ENCODE measurements at regions not wholly inside any gene's neighbourhood (a gene's known extent, or its start where the extent isn't known, plus 50 kb on each side); places are given as distances from the start of the nearest gene placed in this dataset.

GRCh38 chr2:160735696-160736095 is 242.1 kb upstream of the RBMS1 start:
- H3K36me3 ChIP-seq, result no peaks in the 10 kb centered on the region
- H3K4me3 ChIP-seq, result no peak overlapping the region
- H3K27me3 ChIP-seq, result no peaks in the 10 kb centered on the region
- H3K9me3 ChIP-seq, result no peaks in the 10 kb centered on the region
- intact Hi-C loops (cut with DNase I), result no loop called here
- DNase-seq (ENCODE audit: low spot score in 2 of 2), result no peak
- H3K4me1 ChIP-seq, result no peaks in the 10 kb centered on the region
- TF ChIP-seq CTCF (IDR thresholded peaks at IDR 0.05), result no peak
- no peak overlapping the region for H3K27ac ChIP-seq

- no peak for TF ChIP-seq CTCF (IDR thresholded peaks at IDR 0.05)
- Histone ChIP-seq H3K27me3 (no peaks in the 10 kb centered on the region), H3K9me3 (no peaks in the 10 kb centered on the region), H3K36me3 (no peaks in the 10 kb centered on the region), H3K4me1 (no peaks in the 10 kb centered on the region), H3K4me3 (no peak overlapping the region), H3K27ac (no peak overlapping the region)
- no peak for DNase-seq (ENCODE audit: low spot score in 2 of 2)
- intact Hi-C loops (cut with DNase I), result no loop called here
Observed at GRCh38 chr2:160736148-160737028, 242.8 kb upstream of the RBMS1 start.

- Histone ChIP-seq H3K36me3 (no peaks in the 10 kb centered on the region), H3K27ac (no peak overlapping the region), H3K9me3 (no peaks in the 10 kb centered on the region), H3K4me3 (no peak overlapping the region), H3K4me1 (no peaks in the 10 kb centered on the region), H3K27me3 (no peaks in the 10 kb centered on the region)
- intact Hi-C loops (cut with DNase I), result no loop called here
- DNase-seq (ENCODE audit: low spot score in 2 of 2), result no peak
- TF ChIP-seq CTCF (IDR thresholded peaks at IDR 0.05), result no peak
Observed at GRCh38 chr2:160737247-160737646, 243.6 kb upstream of the RBMS1 start.

- TF ChIP-seq CTCF (IDR thresholded peaks at IDR 0.05), result no peak
- no peaks in the 10 kb centered on the region for H3K9me3 ChIP-seq
- intact Hi-C loops (cut with DNase I), result no loop called here
- no peak for DNase-seq (ENCODE audit: low spot score in 2 of 2)
- no peak overlapping the region for H3K27ac ChIP-seq
- H3K36me3 ChIP-seq, result no peaks in the 10 kb centered on the region
- no peak overlapping the region for H3K4me3 ChIP-seq
- no peaks in the 10 kb centered on the region for H3K27me3 ChIP-seq
- H3K4me1 ChIP-seq, result no peaks in the 10 kb centered on the region
Observed at GRCh38 chr2:160741271-160741670, 247.7 kb upstream of the RBMS1 start.

GRCh38 chr2:160741815-160742214 is 248.2 kb upstream of the RBMS1 start:
- H3K9me3 ChIP-seq, result no peaks in the 10 kb centered on the region
- no peaks in the 10 kb centered on the region for H3K27me3 ChIP-seq
- H3K27ac ChIP-seq, result no peak overlapping the region
- no peak for DNase-seq (ENCODE audit: low spot score in 2 of 2)
- no peaks in the 10 kb centered on the region for H3K4me1 ChIP-seq
- no peak overlapping the region for H3K4me3 ChIP-seq
- TF ChIP-seq CTCF (IDR thresholded peaks at IDR 0.05), result no peak
- intact Hi-C loops (cut with DNase I), result no loop called here
- no peaks in the 10 kb centered on the region for H3K36me3 ChIP-seq

Measured in ascending aorta (tissue), 2 donors.